ENCODE measurements at regions not wholly inside any gene's neighbourhood (a gene's known extent, or its start where the extent isn't known, plus 50 kb on each side); places are given as distances from the start of the nearest gene placed in this dataset.
"Not testable (repeated sequence)": the region's sequence is repeated elsewhere in the genome, so short reads cannot be mapped to it uniquely, and the experiment has no call there.

- DNase-seq (ENCODE audit: low read depth in 2 of 2): not testable (repeated sequence)
Measured at GRCh38 chr3:48101301-48101650, 85.1 kb upstream of the MAP4 start.

GRCh38 chr3:48092270-48092669 is 76.1 kb upstream of the MAP4 start:
- DNase-seq (ENCODE audit: low read depth in 2 of 2): no peak
- TF ChIP-seq CTCF (IDR thresholded peaks at IDR 0.05; ENCODE audit: low read depth, low read length): no peak
- no peak overlapping the region for H3K4me3 ChIP-seq (replicated peaks in 1 of 2; ENCODE audit: low read depth in 2 of 2, low read length in 2 of 2)

More at GRCh38 chr3:48101301-48101650, 85.1 kb upstream of the MAP4 start:
- H3K4me3 ChIP-seq (replicated peaks in 1 of 2; ENCODE audit: low read depth in 2 of 2, low read length in 2 of 2): not testable (repeated sequence)

GRCh38 chr3:48090166-48090939 is 74.1 kb upstream of the MAP4 start:
- DNase-seq (ENCODE audit: low read depth in 2 of 2): no peak
- H3K4me3 ChIP-seq (replicated peaks in 1 of 2; ENCODE audit: low read depth in 2 of 2, low read length in 2 of 2): no peak overlapping the region
- TF ChIP-seq CTCF (IDR thresholded peaks at IDR 0.05; ENCODE audit: low read depth, low read length): no peak

- peak overlapping the region; percentile 91 to 92 for H3K4me3 ChIP-seq (replicated peaks in 1 of 2; ENCODE audit: low read depth in 2 of 2, low read length in 2 of 2)
- TF ChIP-seq CTCF (IDR thresholded peaks at IDR 0.05; ENCODE audit: low read depth, low read length): peak; percentile 3
- peak; percentile 96 to 98 for DNase-seq (ENCODE audit: low read depth in 2 of 2)
Measured at GRCh38 chr3:48088749-48089466, 72.7 kb upstream of the MAP4 start.

- no peak for TF ChIP-seq CTCF (IDR thresholded peaks at IDR 0.05; ENCODE audit: low read depth, low read length)
- DNase-seq (ENCODE audit: low read depth in 2 of 2): peak in 1 of 2 donors; percentile 32
- peak overlapping the region; percentile 91 to 92 for H3K4me3 ChIP-seq (replicated peaks in 1 of 2; ENCODE audit: low read depth in 2 of 2, low read length in 2 of 2)
Measured at GRCh38 chr3:48088056-48088748, 72.0 kb upstream of the MAP4 start.

- peak overlapping the region in 1 of 2 donors; percentile 91 for H3K4me3 ChIP-seq (replicated peaks in 1 of 2; ENCODE audit: low read depth in 2 of 2, low read length in 2 of 2)
- peak; percentile 31 to 74 for DNase-seq (ENCODE audit: low read depth in 2 of 2)
- no peak for TF ChIP-seq CTCF (IDR thresholded peaks at IDR 0.05; ENCODE audit: low read depth, low read length)
Measured at GRCh38 chr3:48086705-48087104, 70.5 kb upstream of the MAP4 start.

GRCh38 chr3:48084929-48085328 is 68.7 kb upstream of the MAP4 start:
- DNase-seq (ENCODE audit: low read depth in 2 of 2): no peak
- H3K4me3 ChIP-seq (replicated peaks in 1 of 2; ENCODE audit: low read depth in 2 of 2, low read length in 2 of 2): no peak overlapping the region
- TF ChIP-seq CTCF (IDR thresholded peaks at IDR 0.05; ENCODE audit: low read depth, low read length): no peak

All from cardiac fibroblast (primary cell).